Stimulated activated CD8-positive, alpha-beta memory T cell treated with anti-CD3 and anti-CD28 coated beads, Interleukin-7, amount 100 ng/mL, for 48 hours (primary cell): ENCODE measurements at regions not wholly inside any gene's neighbourhood (a gene's known extent, or its start where the extent isn't known, plus 50 kb on each side); places are given as distances from the start of the nearest gene placed in this dataset.
"Not testable (repeated sequence)": the region's sequence is repeated elsewhere in the genome, so short reads cannot be mapped to it uniquely, and the experiment has no call there.

Experiments
- DNase-seq, 2 donors: peaks; one replicate each; pipeline ENCODE4 v3.0.0-alpha.2; 2020; ENCODE audit warnings: low read depth in 1 of 2; ENCODE audit errors: extremely low read depth in 1 of 2

DNA sequence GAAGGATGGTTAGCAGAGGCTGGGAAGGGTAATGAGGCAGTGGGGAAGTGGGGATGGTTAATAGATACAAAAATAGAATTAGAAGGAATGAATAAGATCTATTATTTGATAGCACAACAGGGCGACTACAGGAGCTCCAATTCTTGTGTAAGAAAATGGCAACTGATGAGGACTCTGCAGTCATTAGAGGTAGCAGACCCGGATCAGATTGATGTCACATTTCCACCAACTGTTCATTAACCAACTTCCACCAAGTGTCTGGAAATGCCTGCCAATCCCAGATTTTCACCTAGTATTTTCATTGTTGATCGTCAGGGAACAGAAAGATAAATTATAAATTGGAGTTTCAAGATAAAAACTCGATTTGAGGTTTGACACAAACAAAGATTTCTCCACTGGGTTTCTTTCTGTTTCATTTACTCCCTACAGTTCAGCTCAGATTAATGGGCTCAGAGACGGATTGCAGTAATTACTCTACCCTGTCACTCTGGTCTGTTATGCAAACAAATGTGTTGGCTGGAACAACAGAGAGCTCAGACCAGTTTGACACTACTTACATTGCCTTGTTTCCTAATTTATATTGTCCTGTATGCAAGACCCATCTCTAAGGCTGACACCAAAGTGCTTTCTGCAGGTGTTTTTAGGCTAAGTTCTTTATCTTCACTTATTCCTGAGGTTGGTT, 909.2 kb upstream of the PRKX start:
- DNase-seq: no peak

DNA sequence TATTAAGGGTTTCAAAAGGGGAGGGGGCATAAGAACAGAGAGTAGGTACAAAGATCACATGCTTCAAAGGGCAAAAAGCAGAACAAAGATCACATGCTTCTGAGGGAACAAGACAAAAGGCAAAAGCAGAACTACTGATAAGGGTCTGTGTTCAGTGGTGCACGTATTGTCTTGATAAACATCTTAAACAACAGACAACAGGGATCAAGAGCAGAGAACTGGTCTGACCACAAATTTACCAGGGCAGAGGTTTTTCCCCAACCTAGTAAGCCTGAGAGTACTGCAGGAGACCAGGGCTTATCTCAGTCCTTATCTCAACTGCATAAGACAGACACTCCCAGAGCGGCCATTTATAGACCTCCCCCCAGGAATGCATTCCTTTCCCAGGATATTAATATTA, 900.2 kb upstream of the PRKX start:
- DNase-seq: not testable (repeated sequence)

DNA sequence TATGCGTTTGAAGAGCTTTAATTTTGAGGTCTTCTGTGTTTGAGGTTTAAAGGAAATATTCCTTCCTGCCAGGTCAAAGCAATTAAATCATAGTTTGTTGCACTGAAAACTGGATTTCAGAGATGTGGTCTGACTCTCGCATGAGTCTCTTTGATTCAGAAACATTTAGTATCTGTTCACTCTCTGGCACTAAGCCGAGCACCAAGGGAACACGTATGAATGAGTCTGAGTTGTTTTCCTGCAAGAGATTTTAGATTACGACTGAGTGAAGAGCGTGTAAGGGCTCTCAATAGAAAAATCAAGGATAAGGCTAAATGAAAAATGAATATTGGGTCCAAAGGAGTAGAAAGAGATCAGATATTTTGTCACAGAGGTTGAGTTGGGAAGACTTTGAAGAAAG, 875.4 kb upstream of the PRKX start:
- DNase-seq: no peak

DNA sequence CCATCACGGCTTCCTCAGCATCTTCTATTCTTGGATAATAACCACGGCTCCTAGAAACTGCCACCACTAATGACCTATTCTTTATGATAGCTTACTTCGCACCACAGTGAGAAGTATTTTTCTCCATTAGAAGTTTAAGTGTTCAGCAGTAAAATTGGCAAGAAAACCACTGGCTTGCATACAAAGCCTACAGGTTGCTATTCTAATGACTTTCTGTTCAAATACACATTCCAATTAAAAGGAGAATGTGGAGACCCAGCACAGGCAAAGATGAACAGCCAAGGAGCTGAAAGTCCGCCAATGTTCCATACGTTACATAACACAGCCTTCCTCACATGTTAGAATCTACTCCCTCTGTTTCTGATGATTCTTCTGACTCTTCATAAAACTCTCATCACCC, 875.0 kb upstream of the PRKX start:
- no peak for DNase-seq

DNA sequence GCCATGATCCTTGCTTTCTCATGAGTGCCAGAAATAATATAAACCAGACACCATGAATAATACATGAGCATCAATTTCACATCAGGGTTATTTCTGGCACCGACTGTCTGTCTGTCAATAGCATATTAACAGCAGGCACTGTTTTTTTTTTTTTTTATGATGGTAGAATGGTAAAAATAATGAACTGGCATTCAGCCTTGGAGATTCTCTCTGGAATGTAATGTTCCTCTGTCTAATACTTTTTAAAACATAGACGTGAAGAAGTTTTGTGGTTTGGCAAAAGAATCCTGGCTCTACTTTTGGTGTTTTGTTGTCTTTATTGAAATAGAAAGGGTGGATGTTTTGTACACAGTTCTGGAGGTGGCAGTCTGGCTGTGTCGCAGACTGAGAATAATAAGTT, 874.6 kb upstream of the PRKX start:
- DNase-seq: no peak

DNA sequence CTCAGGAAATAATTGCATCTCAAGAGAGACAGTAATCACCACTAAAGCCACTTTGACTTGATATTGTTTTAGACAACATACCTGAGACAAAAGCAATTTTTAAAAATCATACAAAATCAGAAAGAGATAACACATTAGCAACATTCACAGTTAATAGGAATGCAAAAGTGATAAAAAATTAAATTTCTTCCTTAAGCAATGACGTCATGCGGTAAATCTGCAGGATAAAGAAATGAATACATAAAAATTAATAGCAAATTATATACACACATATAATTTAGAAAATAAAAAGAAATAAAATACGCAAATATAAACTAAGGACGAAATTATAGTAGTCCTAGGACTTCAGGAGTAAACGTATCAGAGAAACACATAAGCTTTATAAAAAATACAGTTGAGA, 866.5 kb upstream of the PRKX start:
- no peak for DNase-seq

DNA sequence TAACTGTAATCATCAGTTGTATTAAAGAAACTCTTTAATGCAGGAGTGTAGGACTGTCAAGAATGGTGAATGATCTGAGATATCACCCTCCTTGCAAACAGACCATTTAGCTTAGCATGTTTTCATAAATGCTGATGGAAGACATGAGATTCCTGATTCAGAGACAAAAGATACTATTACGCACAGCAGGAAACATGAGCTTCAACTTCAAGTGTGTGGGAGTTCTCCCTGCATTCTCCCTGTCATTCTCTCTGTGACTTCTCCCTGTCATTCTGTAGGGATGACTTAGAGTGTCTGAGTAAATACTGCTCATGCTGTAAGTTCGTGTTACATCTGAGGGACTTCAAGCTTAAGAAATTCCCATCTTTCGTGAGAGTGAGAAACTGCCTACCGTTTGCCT, 866.0 kb upstream of the PRKX start:
- no peak for DNase-seq

DNA sequence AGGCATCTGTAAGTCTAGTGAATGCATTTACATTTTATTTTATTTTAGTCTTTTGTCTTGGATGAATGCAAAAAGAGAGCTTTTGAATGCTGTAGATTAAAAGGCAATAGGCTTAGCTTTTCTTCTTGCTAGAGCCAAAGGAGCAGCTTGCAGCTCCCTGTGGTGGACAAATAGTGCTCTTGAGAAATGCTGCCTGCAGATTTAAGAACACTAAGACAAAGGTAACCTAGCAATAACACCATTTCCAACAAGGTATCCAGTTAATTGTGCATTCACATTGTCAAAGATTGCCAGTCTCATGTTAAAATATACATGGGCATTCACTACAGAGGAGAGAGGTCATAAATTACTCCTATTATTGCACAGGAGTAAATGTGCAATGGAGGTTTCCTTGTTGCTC, 859.2 kb upstream of the PRKX start:
- DNase-seq: no peak

DNA sequence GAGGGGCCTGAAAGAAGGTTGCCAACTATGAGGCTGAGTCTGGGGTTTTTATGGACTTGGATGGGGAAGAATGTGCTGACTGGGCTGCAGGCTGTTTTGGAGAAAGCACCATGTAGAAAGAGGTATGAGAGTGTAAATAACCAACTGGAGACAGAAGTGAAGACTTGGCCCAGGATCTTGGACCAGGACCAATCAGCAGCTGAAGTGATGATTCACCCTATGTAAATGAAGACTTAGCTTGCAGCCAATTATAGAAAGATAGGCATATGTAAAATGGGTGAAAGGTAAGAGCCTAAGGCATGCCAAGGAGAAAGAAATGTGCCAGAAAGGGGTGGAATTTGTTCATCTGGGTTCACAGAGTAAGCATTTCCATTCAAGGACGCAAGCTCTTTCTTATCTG, 856.7 kb upstream of the PRKX start:
- no peak for DNase-seq

DNA sequence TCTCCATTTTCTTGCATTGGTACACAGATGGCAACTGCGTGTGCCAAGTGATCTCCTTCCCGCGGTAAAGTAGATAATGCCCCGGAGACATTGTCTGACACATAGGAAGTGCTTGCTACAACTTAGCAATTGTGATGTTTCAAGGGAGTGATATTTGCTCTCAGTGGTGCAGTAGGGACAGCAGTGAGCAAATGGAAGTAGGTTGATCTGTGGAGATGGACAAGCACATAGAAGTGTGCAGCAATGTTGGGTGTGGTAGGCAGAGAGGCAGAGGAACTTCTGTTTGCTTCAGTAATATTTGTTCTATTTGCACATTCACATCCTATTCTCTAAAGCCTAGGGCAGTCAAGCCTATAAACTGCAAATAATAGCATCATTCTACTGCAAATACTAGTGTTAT, 846.7 kb upstream of the PRKX start:
- no peak for DNase-seq

DNA sequence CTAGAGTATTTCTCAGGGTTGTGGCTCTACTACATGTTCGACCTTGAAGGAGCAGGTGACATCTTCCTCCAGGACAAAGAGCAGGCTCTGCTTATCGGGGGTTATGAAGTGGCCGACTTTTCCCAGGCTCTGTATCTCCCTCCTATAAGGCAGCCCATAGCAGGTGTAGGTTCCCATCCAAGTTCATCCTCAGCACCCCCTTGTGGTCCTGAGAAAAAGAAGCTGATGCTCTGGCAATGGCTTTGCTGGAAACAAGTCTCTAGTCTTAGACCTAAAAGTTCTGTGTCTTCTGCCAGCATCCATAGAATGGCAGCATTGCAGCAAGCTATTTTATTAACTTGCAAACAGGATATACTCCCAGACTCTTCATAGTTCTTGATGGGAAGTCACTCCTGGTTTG, 836.6 kb upstream of the PRKX start:
- DNase-seq: no peak

DNA sequence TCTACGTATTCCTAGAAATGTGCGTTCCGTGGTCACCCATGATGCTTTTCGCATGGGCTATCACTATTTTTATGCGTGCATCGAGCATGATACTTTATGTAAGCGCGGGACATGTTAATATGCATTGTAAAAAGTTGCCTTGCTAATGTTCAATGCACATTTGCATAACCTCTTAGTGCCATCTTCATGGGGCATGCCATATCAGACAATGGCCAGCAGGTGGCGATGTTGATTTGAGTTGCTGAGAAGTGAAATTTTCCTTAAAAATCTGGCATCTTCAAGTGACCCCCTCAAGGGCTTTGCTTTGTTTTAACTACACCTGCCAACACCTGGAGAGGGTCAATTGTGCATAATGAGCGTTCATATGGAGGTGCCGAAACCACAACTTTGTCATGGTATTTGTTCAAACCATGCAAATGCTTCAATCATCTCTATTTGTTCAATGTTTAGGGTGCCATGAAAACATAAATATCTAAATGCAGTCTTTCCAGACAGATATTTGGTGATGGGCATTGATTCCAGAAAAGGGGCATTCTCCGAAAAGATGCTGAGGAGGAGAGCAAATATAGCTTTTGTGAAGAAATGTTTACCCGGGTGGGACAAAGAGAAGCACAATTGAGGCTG, 833.9 kb upstream of the PRKX start:
- no peak for DNase-seq

DNA sequence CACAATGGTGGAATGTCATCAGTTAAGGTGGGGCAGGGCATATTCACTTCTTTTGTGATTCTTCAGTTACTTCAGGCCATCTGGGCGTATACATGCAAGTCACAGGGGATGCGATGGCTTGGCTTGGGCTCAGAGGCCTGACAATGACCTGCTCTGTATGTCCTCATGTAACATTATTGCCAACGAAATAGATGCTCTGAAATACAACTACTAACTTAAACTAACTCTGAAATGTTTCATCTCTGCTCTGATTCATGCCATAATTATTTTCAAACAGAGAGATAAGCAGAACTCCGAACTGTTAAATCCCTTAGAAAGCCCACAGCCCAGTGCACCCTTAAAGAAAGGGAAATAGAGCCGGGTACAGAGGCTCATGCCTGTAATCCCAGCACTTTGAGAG, 832.7 kb upstream of the PRKX start:
- not testable (repeated sequence) for DNase-seq

DNA sequence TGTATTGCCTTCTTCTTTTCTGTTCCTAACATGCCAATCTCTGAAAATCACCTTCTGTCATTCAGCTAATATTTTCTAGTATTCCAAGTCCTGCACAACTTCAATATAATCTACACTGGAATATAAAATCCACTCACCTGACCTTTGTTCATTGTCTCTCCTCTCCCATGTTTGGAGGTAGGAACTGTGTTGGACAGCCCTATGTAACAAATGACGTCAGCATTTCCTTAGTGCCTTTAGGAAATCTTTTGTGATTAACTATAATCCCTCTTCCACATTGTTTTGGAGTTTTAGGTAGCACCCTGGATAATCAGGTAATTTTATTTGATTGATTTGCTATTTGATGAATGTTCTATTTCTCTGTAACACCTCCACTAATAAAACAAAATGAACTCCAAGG, 814.8 kb upstream of the PRKX start:
- no peak for DNase-seq

DNA sequence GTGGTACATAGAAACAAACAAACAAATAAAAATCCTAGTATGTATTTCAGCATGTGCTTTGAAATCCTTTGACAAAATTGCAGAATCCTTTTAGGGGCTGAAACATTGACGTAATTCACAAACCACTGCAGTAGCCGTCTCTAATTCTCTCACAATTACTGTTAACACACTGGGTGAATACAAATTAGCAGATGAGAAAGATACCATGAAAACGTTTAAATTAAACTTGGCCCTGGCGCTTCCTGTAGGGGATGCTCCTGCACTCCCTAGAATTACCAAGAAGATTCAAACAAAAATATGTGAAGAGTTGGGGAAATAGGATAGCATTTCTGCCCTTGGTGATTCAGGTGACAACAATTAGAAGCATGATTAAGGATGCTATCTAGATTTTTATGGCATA, 772.5 kb upstream of the PRKX start:
- no peak for DNase-seq

DNA sequence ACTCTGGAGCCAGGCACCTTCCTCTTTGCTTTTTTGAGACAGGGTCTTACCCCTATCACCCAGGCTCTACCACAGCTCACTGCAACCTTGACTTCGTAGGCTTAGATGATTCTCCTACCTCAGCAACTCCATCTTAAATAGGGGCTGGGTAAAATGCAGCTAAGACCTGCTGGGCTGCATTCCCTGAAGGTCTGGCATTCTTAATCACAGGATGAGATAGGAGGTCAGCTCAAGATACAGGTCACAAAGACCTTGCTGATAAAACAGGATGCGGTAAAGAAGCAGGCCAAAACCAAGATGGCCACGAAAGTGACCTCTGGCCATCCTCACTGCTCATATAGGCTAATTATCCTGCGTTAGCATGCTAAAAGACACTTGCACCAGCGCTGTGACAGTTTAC, 770.8 kb upstream of the PRKX start:
- DNase-seq: no peak

DNA sequence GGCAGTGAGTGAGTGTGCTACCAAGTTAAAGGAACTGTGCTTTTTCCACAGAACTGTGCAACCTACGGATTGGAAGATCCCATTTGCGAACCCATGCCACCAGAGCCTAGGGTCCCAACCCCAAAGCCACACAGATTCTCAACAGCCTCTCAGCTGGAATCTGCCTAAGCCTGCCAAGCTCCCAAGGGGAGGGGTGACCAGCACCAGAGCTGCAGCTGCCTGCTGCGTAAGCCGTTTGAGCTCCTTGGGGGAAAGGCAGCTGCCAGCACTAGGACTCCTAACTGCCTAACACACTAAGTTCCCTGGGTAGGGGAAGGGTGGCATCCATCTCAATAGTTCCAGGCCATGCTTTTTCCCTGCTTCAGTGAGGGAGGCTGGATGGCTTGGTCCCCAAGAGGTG, 738.1 kb upstream of the PRKX start:
- no peak for DNase-seq

DNA sequence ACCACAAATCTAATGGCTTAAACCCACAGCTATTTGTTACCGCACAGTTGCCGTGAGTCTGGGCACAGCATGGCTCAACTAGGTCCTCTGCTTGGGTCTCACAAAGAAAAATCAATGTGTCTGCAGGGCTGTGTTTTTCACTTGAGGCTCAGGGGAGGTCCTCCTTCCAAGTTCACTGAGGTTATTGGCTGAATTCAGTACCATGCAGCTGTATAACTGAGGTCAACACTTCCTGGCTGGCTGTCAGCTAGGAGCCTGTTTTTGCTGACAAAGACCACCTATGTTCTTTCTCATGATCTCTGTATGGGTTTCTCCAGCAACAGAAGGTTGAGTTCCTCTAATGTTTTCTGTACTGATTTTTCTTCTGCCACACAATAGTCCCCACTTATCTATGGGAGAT, 736.7 kb upstream of the PRKX start:
- DNase-seq: no peak

DNA sequence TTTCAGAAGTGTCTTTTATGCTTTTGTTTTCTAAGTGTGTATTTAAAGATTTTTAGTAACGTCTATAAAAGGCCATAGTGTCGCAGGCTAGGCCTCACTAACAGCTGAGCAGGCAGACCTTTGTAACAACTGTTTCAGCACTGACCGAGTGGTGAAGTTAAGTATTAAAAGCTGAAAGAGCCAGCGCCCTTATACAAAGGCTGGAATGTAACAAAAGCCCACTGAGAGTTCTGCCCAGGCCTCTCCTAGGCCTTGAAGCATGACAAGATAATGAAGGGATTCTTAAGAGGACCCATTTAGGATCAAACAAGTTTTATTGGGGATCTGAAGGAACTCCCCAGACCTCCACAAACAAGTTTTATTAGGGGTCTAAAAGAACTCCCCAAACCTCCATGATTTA, 722.5 kb upstream of the PRKX start:
- no peak for DNase-seq

DNA sequence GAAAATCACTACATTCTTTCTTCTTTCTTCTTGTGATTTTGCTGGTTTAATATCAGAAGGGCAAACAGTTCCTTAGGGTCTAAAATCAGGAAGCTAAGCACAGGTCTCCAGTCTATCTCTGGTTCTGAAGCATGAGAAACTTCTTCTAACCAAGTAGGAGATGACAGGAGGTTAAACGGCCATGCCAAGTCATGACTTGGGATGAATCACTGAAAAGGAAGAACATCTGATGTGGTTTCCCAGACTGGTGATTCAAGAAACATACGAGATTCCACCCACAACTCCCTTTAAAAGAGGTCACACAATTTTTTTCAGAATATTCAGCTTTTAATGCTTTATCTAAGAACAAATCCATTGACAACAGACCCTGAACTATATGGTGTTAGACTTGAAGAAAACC, 684.0 kb upstream of the PRKX start:
- no peak for DNase-seq

DNA sequence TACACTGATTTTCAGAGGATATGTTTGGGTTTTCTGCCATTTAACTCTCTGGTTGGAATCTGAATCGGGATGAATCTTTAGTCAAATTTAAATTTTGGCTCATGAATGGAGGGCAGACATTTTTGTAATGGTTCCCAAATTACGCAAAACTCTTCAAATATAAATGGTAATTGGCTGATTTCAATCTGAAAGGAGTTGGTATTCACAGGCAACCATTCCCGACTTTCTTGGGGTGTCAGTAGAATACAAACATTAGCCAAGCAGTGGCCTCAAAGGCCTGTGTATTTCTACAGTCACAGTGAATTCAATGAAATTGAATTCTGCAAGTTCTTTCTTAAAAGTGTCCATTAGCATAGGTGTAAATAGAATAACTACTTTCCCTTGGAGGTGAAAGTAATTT, 668.8 kb upstream of the PRKX start:
- no peak for DNase-seq

DNA sequence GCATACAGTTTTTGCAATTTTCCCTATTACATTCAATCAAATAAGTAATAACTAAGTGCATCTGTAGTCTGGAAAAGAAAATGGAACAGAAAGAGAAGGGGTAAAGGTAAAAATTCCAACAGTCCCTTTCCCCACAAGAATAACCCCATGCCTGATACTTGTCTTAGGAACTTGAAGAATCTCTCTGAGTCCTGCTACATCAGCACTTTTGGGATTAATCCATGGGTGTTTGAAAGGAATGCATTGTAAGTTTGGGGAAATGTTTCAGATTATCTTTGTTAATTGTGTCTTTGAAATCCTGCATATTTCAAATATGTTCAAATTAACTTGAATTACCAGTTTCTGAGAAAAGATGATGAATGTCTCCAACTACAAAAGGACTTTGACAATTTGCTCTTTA, 667.3 kb upstream of the PRKX start:
- no peak for DNase-seq

DNA sequence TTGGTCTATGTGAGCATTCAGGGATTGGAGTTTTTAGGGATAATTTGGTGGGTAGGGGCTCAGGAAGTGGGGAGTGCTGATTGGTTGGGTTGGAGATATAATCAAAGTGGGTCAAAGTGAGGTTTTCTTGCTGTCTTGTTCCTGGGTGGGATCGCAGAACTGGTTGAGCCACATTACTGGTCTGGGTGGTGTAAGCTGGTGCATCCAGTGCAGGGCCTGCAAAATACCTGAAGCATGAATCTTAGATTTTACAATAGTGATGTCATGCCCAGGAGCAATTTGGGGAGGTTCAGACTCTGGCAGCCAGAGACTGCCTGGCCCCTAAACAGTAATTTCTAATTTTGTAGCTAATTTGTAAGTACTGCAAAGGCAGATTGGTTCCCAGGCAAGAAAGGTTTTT, 665.6 kb upstream of the PRKX start:
- DNase-seq: no peak
